Activated CD8-positive, alpha-beta memory T cell treated with anti-CD3 and anti-CD28 coated beads, Interleukin-2, amount 50 U/mL, for 48 hours (primary cell): ENCODE measurements at regions not wholly inside any gene's neighbourhood (a gene's known extent, or its start where the extent isn't known, plus 50 kb on each side); places are given as distances from the start of the nearest gene placed in this dataset.

ENCODE experiments used
- DNase-seq: peaks from one replicate; pipeline ENCODE4 v3.0.0-alpha.2; 2020

DNA sequence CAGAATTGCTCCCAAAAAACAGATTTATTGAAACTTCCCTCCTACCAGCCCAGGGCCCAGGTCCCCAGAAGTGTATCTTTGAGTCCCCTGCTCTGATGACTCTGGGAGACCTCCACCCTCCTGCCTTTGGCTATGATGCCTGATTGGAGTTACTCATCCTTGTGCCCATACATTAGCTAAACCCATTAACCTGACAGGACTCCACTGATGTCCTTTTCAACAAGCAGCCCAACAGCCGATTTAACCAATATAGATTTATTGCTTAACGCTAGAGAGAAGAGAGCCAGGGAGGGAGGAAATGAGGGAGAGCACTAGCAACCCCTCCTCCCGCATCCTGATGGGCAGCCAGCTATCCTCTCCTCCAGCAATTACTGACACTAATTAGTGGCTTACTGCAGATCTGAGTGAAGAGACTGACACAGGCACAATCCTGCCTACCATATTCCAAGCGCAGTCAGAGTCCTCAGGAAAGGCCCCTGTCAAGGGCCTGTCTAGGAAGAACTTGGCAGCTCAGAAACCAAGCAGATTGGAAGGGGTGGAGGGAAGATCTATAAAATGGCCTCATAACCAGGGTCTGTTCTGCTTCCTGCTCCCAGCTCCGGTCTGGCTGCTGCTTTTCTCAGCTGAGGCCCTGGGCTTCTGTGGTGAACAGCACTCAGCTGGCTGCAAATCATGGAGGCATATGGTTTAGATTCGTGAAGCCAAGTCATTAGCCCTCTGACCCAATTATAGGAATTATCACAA is 484.5 kb upstream of the DAB1 start:
- DNase-seq: no peak

DNA sequence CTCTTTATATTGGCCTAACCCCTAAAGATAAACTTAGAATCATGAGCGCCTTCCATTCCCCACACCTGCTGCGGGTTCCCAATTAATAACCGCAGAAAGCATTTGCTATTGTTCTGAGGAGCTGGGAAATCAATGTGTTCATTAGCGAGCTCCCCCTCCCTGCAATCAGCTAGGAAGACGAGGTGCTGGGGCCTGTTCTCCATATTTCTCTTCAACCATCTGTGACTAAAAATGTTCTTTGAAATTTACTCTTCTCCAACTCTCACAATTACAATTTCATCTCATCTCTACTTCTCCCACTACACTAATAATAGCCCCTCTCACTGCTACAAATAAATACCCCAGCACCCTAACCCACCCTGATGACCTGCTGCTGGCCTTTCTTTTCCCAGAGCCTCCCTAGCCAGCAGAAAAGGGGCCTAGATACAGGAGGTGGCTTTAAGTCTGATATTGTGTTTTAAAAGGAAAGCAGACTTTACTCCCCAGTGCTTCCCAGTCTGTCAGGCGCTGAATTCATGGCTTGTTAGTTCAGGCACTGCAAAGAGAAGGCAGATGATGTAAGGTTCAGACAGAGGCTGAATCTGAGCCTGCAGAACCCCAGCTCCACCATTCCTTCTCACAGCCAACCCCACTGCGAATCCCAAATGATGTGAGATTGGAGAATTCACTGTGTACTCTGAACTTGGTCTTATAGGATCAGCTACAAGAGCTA is 477.5 kb upstream of the DAB1 start:
- no peak for DNase-seq

DNA sequence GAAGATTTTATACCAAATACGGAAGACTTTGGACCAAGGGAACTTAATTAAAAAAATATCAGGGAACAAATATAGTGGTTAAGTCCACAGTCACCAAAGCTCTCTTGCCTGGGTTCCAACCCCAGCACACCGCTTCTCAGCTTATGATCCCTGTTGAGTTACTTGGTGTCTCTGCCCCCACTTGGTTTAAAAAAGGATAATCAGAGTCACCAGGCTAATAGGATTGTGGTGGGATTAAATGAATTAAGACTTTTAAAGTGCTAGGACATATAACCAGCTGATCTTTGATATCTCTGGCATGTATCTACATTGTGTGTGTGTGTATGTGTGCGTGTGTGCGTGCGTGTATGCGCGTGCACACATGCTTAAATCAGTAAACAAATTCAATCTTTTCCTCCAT is 474.7 kb upstream of the DAB1 start:
- DNase-seq: no peak

DNA sequence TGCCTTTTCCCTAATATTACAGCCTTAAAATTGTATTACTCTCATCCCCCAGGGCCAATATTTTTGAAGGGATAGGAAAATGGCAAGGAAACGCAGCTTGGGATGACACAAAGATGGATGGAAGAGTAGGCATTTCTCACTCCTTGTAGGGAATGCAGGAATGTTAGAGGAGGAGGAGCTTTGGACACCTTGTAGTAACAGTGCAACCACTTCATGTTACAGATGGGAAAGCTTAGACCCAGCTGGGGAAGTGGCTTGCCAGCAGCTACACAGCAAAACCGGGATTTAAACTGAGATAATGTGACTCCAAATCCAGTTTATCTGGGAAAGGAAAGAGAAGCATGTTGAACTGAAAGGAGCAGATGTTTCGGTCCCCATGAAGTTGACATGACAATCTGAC is 473.7 kb upstream of the DAB1 start:
- no peak for DNase-seq

DNA sequence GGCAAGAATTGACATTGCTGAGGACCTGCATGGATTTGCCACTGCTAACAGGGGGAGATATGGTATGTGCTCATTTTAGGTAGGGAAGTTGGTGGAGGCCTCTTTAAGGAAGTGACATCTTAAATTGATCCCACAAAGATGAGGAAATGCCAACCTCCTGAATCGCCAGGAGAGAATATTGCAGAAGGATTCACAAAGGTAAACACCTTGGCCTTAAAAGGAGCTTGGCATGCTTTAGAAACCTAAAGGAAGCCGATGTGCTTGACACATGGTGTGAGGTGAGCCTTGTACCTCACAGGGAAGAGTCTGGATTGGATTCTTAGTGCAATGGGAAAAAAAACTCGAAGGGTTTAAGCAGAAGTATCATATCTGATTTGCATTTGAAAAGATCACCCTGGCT is 470.5 kb upstream of the DAB1 start:
- no peak for DNase-seq

DNA sequence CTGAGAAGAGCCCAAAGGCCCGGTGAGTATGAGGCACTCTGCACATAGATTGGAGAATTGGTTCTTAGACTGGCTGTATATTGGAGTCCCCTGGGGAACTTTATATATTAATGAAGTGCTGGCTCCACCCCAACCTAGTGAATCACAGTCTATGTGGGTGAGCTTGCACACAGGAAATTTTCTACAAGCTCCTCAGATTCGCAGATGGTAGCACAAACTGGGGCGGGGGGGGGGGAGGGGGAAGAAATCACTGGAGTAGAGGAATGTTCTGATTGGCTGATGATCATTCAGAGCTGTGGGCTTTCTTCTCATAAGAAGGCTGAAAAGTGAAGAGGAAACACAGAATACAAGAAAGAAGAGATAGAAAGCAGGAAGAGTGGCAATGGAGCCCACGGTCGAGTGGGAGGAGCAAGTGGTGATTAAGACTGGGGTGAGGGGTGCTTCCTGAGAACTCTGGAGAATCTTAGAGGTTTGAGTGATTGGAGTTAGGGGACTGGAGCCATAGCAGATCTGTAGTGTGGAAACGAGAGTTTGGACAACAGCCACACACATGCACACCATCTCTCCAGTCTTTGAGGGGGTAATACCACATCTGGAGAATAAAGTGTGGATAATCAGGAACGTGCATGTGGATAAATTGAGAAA is 465.9 kb upstream of the DAB1 start:
- no peak for DNase-seq

DNA sequence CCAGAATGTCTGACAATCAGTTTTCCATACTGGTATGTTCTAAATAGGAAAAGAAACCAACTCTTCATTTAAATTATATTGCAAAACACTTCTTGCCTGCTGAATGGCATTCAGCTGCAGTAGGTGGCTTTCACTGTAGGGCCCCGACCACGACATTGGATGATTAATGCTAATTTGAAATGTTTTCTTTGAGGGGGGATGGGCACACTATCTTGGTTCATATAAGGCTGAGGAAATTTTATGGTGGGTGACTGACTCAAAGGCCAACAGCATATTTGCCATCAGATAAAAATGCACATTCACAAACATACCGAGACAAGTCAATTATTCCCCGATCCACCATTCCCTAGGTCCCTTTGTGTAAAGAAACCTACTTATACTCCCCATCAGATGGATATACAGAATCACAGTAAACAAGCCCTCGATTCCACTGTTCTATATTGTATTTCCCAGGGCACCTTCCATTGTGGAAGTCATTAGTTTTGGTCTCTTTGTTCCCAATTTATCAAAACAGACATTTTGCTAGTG is 464.2 kb upstream of the DAB1 start:
- DNase-seq: no peak

DNA sequence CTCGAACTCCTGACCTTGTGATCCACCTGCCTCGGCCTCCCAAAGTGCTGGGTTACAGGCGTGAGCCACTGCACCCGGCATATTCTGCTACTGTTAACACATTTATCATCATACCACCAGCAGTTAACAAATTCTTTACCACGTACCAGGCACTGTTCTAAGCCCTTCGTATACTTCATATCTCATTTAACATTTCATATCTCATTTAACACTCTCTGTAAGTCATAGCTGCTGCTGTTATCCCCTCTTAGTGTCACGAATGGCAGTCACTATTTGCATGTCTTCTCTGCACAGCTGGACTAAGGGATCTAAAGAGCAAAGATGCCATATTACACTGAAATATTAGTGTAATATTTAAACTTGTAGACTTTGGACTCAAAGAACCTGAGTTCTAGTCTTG is 462.5 kb upstream of the DAB1 start:
- DNase-seq: no peak

DNA sequence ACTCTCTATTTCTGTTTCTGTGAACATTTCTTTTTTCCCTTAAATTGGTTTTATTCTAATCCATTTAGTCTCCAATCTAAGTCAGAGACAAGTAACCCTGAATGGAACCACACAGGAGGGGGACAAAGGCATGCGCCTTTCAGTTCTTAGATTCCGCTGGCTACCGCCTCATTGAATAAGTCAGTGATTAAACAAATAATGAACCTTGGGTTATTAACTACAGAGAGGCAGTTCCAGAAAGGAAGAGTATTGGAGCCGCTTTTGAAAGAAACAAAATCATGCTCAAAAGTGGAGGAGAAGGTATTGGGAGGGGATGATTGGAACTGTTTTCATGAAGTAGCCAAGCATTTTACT is 459.8 kb upstream of the DAB1 start:
- no peak for DNase-seq

DNA sequence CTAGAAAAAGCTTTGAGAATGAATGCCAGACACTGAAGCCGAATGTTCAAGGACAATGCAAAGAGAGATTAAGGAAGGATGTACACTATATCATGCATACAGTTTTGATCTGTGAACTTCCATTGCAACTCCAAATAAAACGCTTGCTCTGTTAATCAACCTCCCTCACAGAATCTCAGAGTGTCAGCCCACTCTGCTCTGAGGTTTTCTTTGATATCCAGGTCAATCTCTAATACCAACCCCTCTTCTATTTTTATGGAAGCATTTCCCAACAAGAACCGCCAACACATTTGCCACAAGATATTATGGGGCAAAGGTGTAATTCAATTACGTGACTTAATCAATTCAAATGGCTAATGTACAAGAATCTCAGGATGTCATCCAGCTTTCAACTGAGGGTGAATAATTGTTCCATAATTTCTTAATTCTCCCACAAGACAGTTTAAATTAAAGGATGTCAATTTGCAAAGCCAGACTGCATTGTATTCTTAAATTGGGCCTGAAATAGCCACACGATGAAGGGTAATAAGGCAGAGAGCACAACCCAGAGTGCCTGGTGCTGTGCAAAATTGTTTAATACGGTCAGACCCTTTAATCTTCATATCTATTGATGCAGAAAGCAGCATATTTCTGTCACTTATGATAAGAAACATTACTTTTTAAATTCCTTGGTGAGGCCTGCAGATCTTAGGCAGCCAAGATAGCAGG is 459.2 kb upstream of the DAB1 start:
- DNase-seq: no peak

DNA sequence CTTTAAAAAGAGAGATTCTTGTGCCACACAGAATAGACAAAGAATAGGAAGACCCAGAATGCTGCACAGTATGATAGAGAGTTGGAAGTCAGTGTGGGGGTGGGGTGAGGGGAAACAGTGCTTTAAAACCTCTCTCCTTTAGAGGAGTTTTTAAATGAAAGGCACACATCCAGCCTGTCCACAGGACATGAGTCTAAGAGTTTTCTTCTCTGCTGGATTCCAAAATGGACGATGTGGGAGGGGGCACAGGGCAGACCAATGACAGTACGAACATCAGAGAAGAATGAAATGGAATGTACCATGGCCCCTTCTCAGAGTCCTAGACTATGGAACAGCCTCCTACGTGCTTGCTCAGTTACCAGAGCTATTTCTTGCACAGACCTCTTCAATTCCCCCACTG is 458.2 kb upstream of the DAB1 start:
- no peak for DNase-seq

DNA sequence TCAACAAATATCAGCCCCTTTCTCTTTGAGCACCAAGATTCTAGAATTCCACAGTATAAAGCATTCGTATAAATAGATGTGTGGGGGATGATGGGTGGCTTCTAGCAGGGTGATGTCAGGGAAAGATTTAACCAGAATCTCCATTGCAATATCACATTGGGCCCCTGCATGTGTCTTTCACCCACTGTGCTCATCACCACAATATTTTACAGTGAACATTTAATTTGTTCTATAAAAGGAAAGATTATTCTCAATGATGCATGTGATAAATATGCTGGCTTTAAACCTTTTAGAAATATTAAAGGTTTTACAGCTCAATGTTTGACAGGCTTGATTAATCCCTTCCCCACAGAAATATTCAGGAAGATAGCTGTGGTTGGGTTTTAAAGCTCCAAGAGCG is 457.8 kb upstream of the DAB1 start:
- no peak for DNase-seq

DNA sequence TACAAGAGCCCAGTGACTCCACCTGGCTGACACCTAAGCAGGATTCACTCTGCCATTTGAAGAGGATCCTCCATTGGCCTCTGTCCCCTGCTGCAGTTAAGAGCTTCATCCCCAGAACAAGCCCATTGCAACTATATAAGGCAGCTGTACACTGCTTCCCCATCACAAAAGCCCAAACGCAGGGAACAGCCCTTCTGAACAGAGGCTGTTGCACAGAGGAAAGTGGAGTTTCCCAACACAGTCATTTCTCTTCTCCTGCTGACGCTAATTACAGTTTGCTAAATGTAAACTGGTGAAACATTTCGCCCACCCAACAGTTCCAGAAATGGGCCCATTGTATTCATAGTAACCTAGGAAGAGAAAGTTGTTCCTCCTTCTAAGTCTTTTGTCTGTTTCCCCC is 455.8 kb upstream of the DAB1 start:
- no peak for DNase-seq

DNA sequence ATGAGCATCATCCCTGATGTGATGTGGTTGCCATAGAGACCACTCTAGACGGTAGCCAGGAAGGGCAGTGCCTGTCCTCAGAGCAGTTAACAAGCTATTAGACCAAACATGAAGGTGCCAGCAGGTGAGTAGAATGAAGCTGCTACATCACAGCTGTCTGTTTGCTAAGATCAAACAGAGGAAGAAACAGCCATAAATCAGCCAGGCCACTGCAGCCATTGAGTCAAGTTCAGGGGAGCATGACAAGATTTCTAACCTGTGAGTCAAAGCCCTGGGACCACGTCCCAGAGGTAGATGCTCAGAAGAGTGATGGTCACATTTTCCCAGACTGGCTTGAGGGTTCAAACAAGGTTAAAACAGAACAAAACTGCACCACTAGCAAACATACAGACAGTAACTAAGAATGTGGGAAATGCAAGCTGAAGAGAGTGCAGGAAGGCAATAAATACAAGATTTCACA is 450.6 kb upstream of the DAB1 start:
- no peak for DNase-seq

DNA sequence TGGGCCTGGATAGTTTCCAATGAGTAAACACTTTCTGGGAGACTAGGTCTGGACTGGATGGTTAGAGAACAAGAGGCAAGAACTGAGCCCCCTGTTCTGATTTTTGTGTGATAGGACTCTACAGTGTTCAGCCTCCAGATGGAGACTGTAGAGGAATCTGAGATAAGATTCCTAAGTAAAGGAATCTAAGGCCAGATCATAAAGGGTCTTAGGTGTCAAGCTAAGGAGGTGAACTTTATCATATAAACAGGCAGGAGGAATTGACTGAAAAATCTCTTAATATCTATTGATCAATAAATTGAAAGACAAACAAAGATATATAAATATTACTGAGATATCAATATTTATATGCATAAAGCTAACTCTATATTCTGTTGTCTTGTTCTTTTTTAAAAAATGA is 449.1 kb upstream of the DAB1 start:
- DNase-seq: no peak

DNA sequence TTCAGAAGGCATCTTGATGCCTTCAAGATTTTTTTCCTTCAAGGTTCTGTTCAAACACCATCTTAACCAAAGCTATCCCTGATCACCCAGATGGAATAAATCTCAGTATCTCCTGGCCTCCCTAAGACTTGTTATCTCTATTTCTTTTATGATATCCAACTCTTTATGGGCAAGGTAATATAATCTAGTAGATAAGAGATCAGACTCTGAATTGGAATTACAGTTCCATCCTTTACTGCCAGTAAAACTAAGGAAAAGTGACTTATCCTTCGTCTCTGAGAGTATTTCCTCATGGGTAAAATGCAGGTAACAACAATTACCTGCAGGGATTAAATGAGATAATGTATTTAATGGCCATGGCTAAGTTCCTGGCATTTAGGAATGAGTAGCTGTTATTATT is 445.0 kb upstream of the DAB1 start:
- DNase-seq: no peak

DNA sequence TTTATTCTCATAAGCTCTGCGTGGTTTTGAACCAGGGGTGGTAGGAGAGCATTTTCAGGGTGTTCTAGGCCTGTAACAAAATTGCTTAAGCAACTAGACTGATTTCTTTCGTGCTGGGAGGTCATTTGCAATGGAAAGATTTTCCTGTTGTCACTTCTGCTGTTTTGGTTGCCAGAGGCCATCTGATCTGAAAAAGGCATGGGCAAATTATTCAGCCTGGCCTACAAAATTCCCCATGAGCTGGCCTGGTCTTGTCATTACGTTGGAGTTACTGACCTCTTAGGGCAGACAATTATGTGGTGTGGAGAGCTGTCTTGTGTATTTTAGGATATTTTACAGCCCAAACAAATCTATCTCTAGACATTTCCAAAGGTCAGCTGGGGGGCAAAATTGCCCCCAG is 444.4 kb upstream of the DAB1 start:
- no peak for DNase-seq

DNA sequence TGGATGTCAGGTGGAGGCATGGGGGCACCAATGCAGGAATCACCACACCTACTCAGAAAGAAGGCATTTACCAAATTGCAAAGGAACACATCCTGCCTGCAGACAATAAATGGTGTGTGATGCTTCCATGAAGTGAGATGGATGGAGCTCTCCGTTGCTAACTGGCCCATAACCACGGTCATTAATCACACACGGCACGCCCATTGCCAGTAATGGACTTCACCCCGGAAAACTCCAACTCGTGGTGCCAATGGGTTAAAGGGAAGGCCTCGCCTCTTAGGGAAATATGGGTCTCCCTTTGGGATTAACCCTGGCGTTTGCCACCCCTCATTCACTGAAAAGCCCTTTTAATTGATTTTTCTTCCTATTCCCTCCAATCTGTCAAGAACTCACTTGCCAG is 443.1 kb upstream of the DAB1 start:
- no peak for DNase-seq

DNA sequence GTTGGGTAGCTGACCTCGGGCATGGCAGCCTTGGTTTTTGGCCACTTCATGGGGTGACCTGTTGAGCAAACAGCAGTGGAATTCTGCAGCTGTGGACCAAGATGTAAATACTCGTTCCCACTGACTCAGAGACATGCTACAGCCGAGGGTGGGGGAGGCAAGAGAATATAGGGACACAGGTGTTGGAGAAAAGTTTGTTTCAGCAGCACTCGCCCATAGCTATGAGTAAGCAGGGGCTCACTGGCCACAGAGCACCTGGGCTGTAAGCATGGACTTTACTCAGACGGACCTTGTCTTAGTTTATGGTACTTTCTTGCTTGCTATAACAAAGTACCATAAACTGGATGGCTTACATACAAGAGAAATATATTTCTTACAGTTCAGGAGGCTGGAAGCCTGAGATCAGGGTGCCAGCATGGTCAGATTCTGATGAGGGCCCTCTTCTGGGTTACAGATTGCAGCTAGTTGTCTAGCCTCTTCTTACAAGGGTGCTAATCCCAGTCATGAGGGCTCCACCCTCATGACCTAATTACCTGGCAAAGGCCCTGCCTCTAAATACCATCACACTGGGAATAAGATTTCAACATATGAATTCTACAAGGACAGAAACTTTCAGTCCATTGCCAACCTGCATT is 437.2 kb upstream of the DAB1 start:
- no peak for DNase-seq

DNA sequence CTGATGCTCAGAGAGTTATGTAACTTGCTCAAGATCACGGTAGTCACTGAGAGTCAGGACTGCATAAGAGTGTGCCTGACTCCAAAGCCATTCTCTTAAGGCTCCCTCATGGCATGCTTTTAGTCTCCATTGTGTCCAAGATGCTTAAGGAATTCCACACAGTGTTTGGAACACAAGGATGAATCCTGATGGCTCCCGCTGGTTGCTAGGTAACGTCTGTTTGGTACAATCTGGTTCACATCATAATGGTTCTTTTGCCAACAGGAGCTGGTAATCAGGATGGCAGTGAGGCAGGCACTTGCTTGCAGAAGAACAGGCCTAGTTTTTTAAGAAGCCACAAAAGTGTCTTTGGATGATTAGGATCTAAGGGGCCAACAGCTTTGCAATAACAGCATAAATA is 436.5 kb upstream of the DAB1 start:
- no peak for DNase-seq

DNA sequence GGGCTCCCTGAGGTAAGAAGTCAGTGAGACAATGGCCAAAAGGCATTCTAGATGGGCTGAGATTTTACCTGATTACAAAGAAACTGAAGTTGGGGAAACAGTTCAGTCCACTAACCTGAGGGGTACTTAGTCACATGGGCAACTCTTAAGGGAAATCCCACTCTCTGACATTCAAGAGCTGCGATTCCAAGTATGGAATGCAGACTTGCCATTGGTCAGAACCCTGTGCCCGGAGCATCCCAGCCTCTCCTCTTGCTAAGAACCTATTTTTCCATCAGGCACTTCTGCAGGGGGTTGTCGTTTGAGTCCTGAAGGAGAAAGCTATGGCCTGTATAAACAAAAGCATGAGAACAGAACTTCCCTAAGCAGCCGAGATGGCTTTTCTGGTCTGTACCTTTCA is 434.9 kb upstream of the DAB1 start:
- no peak for DNase-seq

DNA sequence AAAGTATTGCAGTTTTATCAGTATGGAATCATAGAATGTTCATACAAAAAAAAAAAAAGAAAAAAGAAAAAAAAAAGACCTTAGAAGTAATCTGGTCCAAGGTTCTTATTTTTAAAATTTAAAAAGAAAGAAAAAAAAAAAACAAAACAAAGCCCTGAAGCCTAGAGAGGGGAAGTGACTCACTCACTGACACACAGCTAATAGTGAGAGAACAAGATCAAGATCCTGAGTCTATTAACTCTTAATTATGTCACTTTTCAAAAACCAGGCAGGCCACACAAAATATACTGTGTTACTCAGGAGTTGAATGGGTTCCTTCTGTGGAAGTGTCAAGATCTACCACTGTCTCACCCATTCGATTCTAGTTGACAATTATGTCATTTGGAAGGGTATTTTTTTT is 433.9 kb upstream of the DAB1 start:
- DNase-seq: no peak

DNA sequence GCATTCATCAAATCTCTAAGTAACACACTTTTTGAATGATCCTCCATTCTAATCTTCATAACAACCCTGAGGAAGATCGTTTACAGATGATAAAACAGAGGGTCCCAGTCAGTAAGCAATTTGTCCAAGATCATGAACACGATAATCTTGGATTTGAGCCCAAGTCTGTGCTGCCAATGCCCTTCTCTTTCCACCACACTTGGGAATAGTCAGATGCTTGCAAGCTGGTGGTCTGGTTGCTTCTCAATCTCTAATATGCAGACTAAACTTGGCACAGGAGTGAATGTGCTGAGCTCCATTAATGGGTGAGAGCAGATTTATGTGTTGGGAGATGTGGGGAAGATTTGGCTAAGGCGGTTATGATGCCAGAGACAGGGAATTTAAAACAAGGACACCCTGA is 430.6 kb upstream of the DAB1 start:
- no peak for DNase-seq
